ENCODE measurements at regions not wholly inside any gene's neighbourhood (a gene's known extent, or its start where the extent isn't known, plus 50 kb on each side); places are given as distances from the start of the nearest gene placed in this dataset.
"Not testable (repeated sequence)": the region's sequence is repeated elsewhere in the genome, so short reads cannot be mapped to it uniquely, and the experiment has no call there.

GRCh38 chr12:14225064-14225463, 140.4 kb upstream of the ATF7IP start:
- Mint-ChIP-seq H3K27ac (ENCODE audit: unreplicated experiment) (no peak overlapping the region), H3K27me3 (ENCODE audit: unreplicated experiment) (no peaks in the 10 kb centered on the region), H3K36me3 (ENCODE audit: insufficient read depth, unreplicated experiment) (no peaks in the 10 kb centered on the region), H3K4me3 (ENCODE audit: low read depth, unreplicated experiment) (no peak overlapping the region), H3K4me1 (ENCODE audit: low read depth, unreplicated experiment) (no peaks in the 10 kb centered on the region), H3K9me3 (ENCODE audit: low read depth, unreplicated experiment) (peaks cover 2% of the 10 kb centered on the region)
- DNase-seq: no peak
- no TSS peak for BruUV-seq (replicated peaks)
- CTCF ChIA-PET: no interaction called here
- no peak for TF ChIP-seq CTCF (IDR thresholded peaks at IDR 0.05; ENCODE audit: unreplicated experiment)
- intact Hi-C loops (cut with micrococcal nuclease; ENCODE audit: unreplicated experiment): no loop called here

GRCh38 chr12:14235176-14235575, 130.3 kb upstream of the ATF7IP start:
- H3K36me3 Mint-ChIP-seq (ENCODE audit: insufficient read depth, unreplicated experiment): peaks cover 12% of the 10 kb centered on the region
- H3K4me3 Mint-ChIP-seq (ENCODE audit: low read depth, unreplicated experiment); CTCF ChIA-PET; H3K9me3 Mint-ChIP-seq (ENCODE audit: low read depth, unreplicated experiment); DNase-seq; H3K27me3 Mint-ChIP-seq (ENCODE audit: unreplicated experiment); H3K27ac Mint-ChIP-seq (ENCODE audit: unreplicated experiment); BruUV-seq (replicated peaks): not testable (repeated sequence)
- intact Hi-C loops (cut with micrococcal nuclease; ENCODE audit: unreplicated experiment): loop anchor here (5.0 to 10.0 kb wide), 3 partner anchors 50 to 382 kb away; partner anchors contain the start of gene PLBD1
- peaks cover 20% of the 10 kb centered on the region for H3K4me1 Mint-ChIP-seq (ENCODE audit: low read depth, unreplicated experiment)

GRCh38 chr12:14236641-14237040, 128.8 kb upstream of the ATF7IP start:
- H3K4me1 Mint-ChIP-seq (ENCODE audit: low read depth, unreplicated experiment): peaks cover 30% of the 10 kb centered on the region
- DNase-seq; H3K4me3 Mint-ChIP-seq (ENCODE audit: low read depth, unreplicated experiment); H3K27ac Mint-ChIP-seq (ENCODE audit: unreplicated experiment); BruUV-seq (replicated peaks); H3K27me3 Mint-ChIP-seq (ENCODE audit: unreplicated experiment); H3K9me3 Mint-ChIP-seq (ENCODE audit: low read depth, unreplicated experiment); CTCF ChIA-PET: not testable (repeated sequence)
- intact Hi-C loops (cut with micrococcal nuclease; ENCODE audit: unreplicated experiment): loop anchor here (5.0 to 10.0 kb wide), 3 partner anchors 52 to 381 kb away; partner anchors contain the start of gene PLBD1
- peaks cover 17% of the 10 kb centered on the region for H3K36me3 Mint-ChIP-seq (ENCODE audit: insufficient read depth, unreplicated experiment)

GRCh38 chr12:14238221-14238792, 127.2 kb upstream of the ATF7IP start:
- DNase-seq: no peak
- no TSS peak for BruUV-seq (replicated peaks)
- peaks cover 17% of the 10 kb centered on the region for H3K36me3 Mint-ChIP-seq (ENCODE audit: insufficient read depth, unreplicated experiment)

GRCh38 chr12:14239350-14239934, 126.0 kb upstream of the ATF7IP start:
- no TSS peak for BruUV-seq (replicated peaks)
- CTCF ChIA-PET: interaction anchor here (0.6 to 3.8 kb wide), 4 partner anchors 12 to 178 kb away, joined by 3 to 17 read pairs (median 4); partner anchors contain the start of gene ATF7IP
- Mint-ChIP-seq H3K36me3 (ENCODE audit: insufficient read depth, unreplicated experiment) (peaks cover 20% of the 10 kb centered on the region), H3K27ac (ENCODE audit: unreplicated experiment) (peak overlapping the region; percentile 93), H3K4me1 (ENCODE audit: low read depth, unreplicated experiment) (peaks cover 34% of the 10 kb centered on the region), H3K27me3 (ENCODE audit: unreplicated experiment) (no peaks in the 10 kb centered on the region), H3K9me3 (ENCODE audit: low read depth, unreplicated experiment) (peaks cover 4% of the 10 kb centered on the region), H3K4me3 (ENCODE audit: low read depth, unreplicated experiment) (peak overlapping the region; percentile 64)
- intact Hi-C loops (cut with micrococcal nuclease; ENCODE audit: unreplicated experiment): loop anchor here (2.0 to 10.0 kb wide), 5 partner anchors 55 to 477 kb away; partner anchors contain the start of gene PLBD1
- TF ChIP-seq CTCF (IDR thresholded peaks at IDR 0.05; ENCODE audit: unreplicated experiment): peak; percentile 26
- DNase-seq: peak; percentile 60

More at GRCh38 chr12:14238221-14238792, 127.2 kb upstream of the ATF7IP start:
- H3K9me3 Mint-ChIP-seq (ENCODE audit: low read depth, unreplicated experiment): no peaks in the 10 kb centered on the region
- H3K27me3 Mint-ChIP-seq (ENCODE audit: unreplicated experiment): no peaks in the 10 kb centered on the region
- H3K27ac Mint-ChIP-seq (ENCODE audit: unreplicated experiment): no peak overlapping the region
- H3K4me1 Mint-ChIP-seq (ENCODE audit: low read depth, unreplicated experiment): peaks cover 30% of the 10 kb centered on the region
- H3K4me3 Mint-ChIP-seq (ENCODE audit: low read depth, unreplicated experiment): no peak overlapping the region
- intact Hi-C loops (cut with micrococcal nuclease; ENCODE audit: unreplicated experiment): loop anchor here (1.0 to 10.0 kb wide), 7 partner anchors 54 to 478 kb away; partner anchors contain the start of gene PLBD1
- TF ChIP-seq CTCF (IDR thresholded peaks at IDR 0.05; ENCODE audit: unreplicated experiment): peak; percentile 35
- CTCF ChIA-PET: interaction anchor here (0.5 to 3.8 kb wide), 14 partner anchors 13 to 532 kb away, joined by 3 to 17 read pairs (median 6); partner anchors contain the start of gene ATF7IP

Data from Calu3 (cell line).